Right atrium auricular region (tissue), 2 donors: ENCODE measurements at regions not wholly inside any gene's neighbourhood (a gene's known extent, or its start where the extent isn't known, plus 50 kb on each side); places are given as distances from the start of the nearest gene placed in this dataset.

Experiments
- DNase-seq: peaks from one replicate; pipeline ENCODE4 v3.0.0-alpha.2; 2019; ENCODE audit warnings: low spot score
- H3K27ac ChIP-seq, 2 donors: fragments of 200-600 bp; sonication (generic); 1 replicate in 1 of 2; 2 replicates in 1 of 2; pipeline ENCODE4 v1.5.1; 2016 to 2019
- H3K27me3 ChIP-seq, 2 donors: fragments of 200-600 bp; sonication (generic); one replicate each; pipeline versions ENCODE4 v1.5.1 to v1.6.0; 2017 to 2019
- H3K36me3 ChIP-seq: fragments of 200-600 bp; sonication (generic); one replicate; pipeline ENCODE4 v1.5.1; 2016
- H3K4me1 ChIP-seq, 2 donors: fragments of 200-600 bp; sonication (generic); one replicate each; pipeline versions ENCODE4 v1.5.1 to v1.6.0; 2017 to 2019
- H3K4me3 ChIP-seq, 2 donors: fragments of 200-600 bp; sonication (generic); 1 replicate in 1 of 2; 2 replicates in 1 of 2; pipeline ENCODE4 v1.5.1; 2017 to 2019; ENCODE audit warnings: mild to moderate bottlenecking in 1 of 2, moderate library complexity in 1 of 2
- H3K9me3 ChIP-seq, 2 donors: fragments of 200-600 bp; sonication (generic); one replicate each; pipeline ENCODE4 v1.5.1; 2019
- CTCF ChIP-seq, 2 donors: fragments of 200-600 bp; sonication (generic); IDR thresholded peaks; one replicate each; pipeline ENCODE4 v1.5.1; 2019; ENCODE audit warnings: antibody characterized with exemption in 2 of 2

- DNase-seq: no peak
- no peak for TF ChIP-seq CTCF (IDR thresholded peaks at IDR 0.05)
- H3K9me3 ChIP-seq: no peaks in the 10 kb centered on the region
- H3K27ac ChIP-seq: no peak overlapping the region
- H3K36me3 ChIP-seq: no peaks in the 10 kb centered on the region
- H3K4me3 ChIP-seq: no peak overlapping the region
- no peaks in the 10 kb centered on the region for H3K27me3 ChIP-seq
- H3K4me1 ChIP-seq: no peaks in the 10 kb centered on the region
These were observed 391.0 kb upstream of the PITX2 start for GRCh38 chr4:111013846-111014245.

- Histone ChIP-seq H3K36me3 (no peaks in the 10 kb centered on the region), H3K9me3 (no peaks in the 10 kb centered on the region), H3K4me1 (no peaks in the 10 kb centered on the region), H3K27me3 (no peaks in the 10 kb centered on the region), H3K4me3 (no peak overlapping the region), H3K27ac (no peak overlapping the region)
- TF ChIP-seq CTCF (IDR thresholded peaks at IDR 0.05): no peak
- DNase-seq: no peak
These were observed 391.7 kb upstream of the PITX2 start for GRCh38 chr4:111014537-111014936.

- H3K4me3 ChIP-seq: no peak overlapping the region
These were observed 393.5 kb upstream of the PITX2 start for GRCh38 chr4:111016416-111016815.

GRCh38 chr4:111018216-111018615 lies 395.3 kb upstream of the PITX2 start:
- H3K27me3 ChIP-seq: no peaks in the 10 kb centered on the region
- DNase-seq: no peak
- no peaks in the 10 kb centered on the region for H3K4me1 ChIP-seq
- no peak overlapping the region for H3K27ac ChIP-seq
- no peak for TF ChIP-seq CTCF (IDR thresholded peaks at IDR 0.05)
- no peaks in the 10 kb centered on the region for H3K36me3 ChIP-seq
- H3K9me3 ChIP-seq: no peaks in the 10 kb centered on the region
- H3K4me3 ChIP-seq: no peak overlapping the region

More at GRCh38 chr4:111016416-111016815, 393.5 kb upstream of the PITX2 start:
- TF ChIP-seq CTCF (IDR thresholded peaks at IDR 0.05): no peak
- no peak for DNase-seq
- Histone ChIP-seq H3K9me3 (no peaks in the 10 kb centered on the region), H3K36me3 (no peaks in the 10 kb centered on the region), H3K4me1 (no peaks in the 10 kb centered on the region), H3K27ac (no peak overlapping the region), H3K27me3 (no peaks in the 10 kb centered on the region)

- no peak for DNase-seq
- Histone ChIP-seq H3K4me3 (no peak overlapping the region), H3K36me3 (no peaks in the 10 kb centered on the region), H3K4me1 (no peaks in the 10 kb centered on the region), H3K9me3 (no peaks in the 10 kb centered on the region), H3K27ac (no peak overlapping the region), H3K27me3 (no peaks in the 10 kb centered on the region)
- no peak for TF ChIP-seq CTCF (IDR thresholded peaks at IDR 0.05)
These were observed 397.6 kb upstream of the PITX2 start for GRCh38 chr4:111020476-111020875.

- no peak for DNase-seq
- Histone ChIP-seq H3K4me1 (no peaks in the 10 kb centered on the region), H3K36me3 (no peaks in the 10 kb centered on the region), H3K4me3 (no peak overlapping the region), H3K27ac (no peak overlapping the region), H3K27me3 (no peaks in the 10 kb centered on the region), H3K9me3 (no peaks in the 10 kb centered on the region)
- TF ChIP-seq CTCF (IDR thresholded peaks at IDR 0.05): no peak
These were observed 398.1 kb upstream of the PITX2 start for GRCh38 chr4:111020961-111021360.
